OCI-LY7 (cell line): ENCODE measurements at regions not wholly inside any gene's neighbourhood (a gene's known extent, or its start where the extent isn't known, plus 50 kb on each side); places are given as distances from the start of the nearest gene placed in this dataset.
"Not testable (repeated sequence)": the region's sequence is repeated elsewhere in the genome, so short reads cannot be mapped to it uniquely, and the experiment has no call there.

Experiments
- BruUV-seq: library from RNA; stranded (reverse); fragments of 400-500 nt; replicated peaks from 2 replicates; lab custom pipeline; 2021; lab: Mats Ljungman, UMichigan
- CTCF ChIA-PET: fragments of 300-600 bp; sonication (Branson Sonifier 250); formaldehyde crosslinking; loops from one replicate; lab custom pipeline; 2022; ENCODE audit warnings: antibody characterized with exemption; ENCODE audit not compliant: unreplicated experiment; lab: Charles Lee
- POLR2A ChIA-PET: fragments of 300-600 bp; sonication (Branson Sonifier 250); formaldehyde crosslinking; loops from one replicate; lab custom pipeline; 2022; ENCODE audit warnings: antibody characterized with exemption; lab: Charles Lee
- DNase-seq: peaks from one replicate; pipeline ENCODE4 v3.0.0-alpha.2; 2015; ENCODE audit warnings: low spot score
- H2AFZ ChIP-seq: fragments of 200-600 bp; sonication (generic), shearing (Covaris generic); 2 replicates; pipeline ENCODE4 v1.6.1; 2014; ENCODE audit warnings: mild to moderate bottlenecking, antibody characterized with exemption, low read length, moderate library complexity
- H3K27ac ChIP-seq: fragments of 200-600 bp; sonication (generic); 2 replicates; pipeline ENCODE4 v1.5.1; 2014; ENCODE audit warnings: mixed run types, low read depth, mild to moderate bottlenecking, moderate library complexity, low read length, inconsistent platforms; ENCODE audit not compliant: poor library complexity, severe bottlenecking
- H3K36me3 ChIP-seq: fragments of 200-600 bp; sonication (generic); 2 replicates; pipeline ENCODE4 v1.6.1; 2014; ENCODE audit warnings: mild to moderate bottlenecking, antibody characterized with exemption, low read length, moderate library complexity, mixed read lengths; ENCODE audit not compliant: insufficient read depth
- H3K4me1 ChIP-seq: fragments of 200-600 bp; sonication (generic); 2 replicates; pipeline ENCODE4 v1.5.1; 2014; ENCODE audit warnings: mild to moderate bottlenecking, low read length; ENCODE audit not compliant: insufficient read depth, poor library complexity, severe bottlenecking
- H3K4me2 ChIP-seq: fragments of 200-600 bp; sonication (generic); 2 replicates; pipeline ENCODE4 v1.6.1; 2014; ENCODE audit warnings: mild to moderate bottlenecking, low read length
- H3K4me3 ChIP-seq: fragments of 200-600 bp; sonication (generic); 2 replicates; pipeline ENCODE4 v1.5.1; 2014; ENCODE audit warnings: mild to moderate bottlenecking, low read depth, low read length; ENCODE audit not compliant: poor library complexity, severe bottlenecking
- H3K79me2 ChIP-seq: fragments of 200-600 bp; sonication (generic); 2 replicates; pipeline ENCODE4 v1.6.1; 2016; ENCODE audit warnings: low read depth, mild to moderate bottlenecking, low read length, moderate library complexity, mixed read lengths; ENCODE audit not compliant: insufficient read depth
- H3K9me2 ChIP-seq: fragments of 200-600 bp; sonication (generic); 2 replicates; pipeline ENCODE4 v1.6.1; 2016; ENCODE audit warnings: mild to moderate bottlenecking, low read length, mixed read lengths; ENCODE audit not compliant: insufficient read depth
- H3K9me3 ChIP-seq: fragments of 200-600 bp; sonication (generic); 2 replicates; pipeline ENCODE4 v1.6.1; 2014; ENCODE audit warnings: mild to moderate bottlenecking, mixed run types, low read length, mixed read lengths
- H4K20me1 ChIP-seq: fragments of 200-600 bp; sonication (generic); 2 replicates; pipeline ENCODE4 v1.6.1; 2014; ENCODE audit warnings: mild to moderate bottlenecking, antibody characterized with exemption, low read length, moderate library complexity, mixed read lengths; ENCODE audit not compliant: insufficient read depth
- EZH2phosphoT487 ChIP-seq: fragments of 200-600 bp; sonication (generic); IDR thresholded peaks from 2 replicates; pipeline ENCODE4 v1.6.1; 2018; ENCODE audit warnings: low read depth, borderline replicate concordance, mild to moderate bottlenecking, mixed run types, antibody characterized with exemption, low read length, moderate library complexity, mixed read lengths
- intact Hi-C: fragments of 100-400 bp; cut with micrococcal nuclease; formaldehyde crosslinking; loops from one replicate; pipeline ENCODE4 v1.10.0; 2022; ENCODE audit not compliant: unreplicated experiment
- TF ChIP-seq, protein P1 (sequence below): fragments of 200-600 bp; sonication (generic); conservative IDR thresholded peaks from 2 replicates; pipeline ENCODE4 v1.5.1; 2014; ENCODE audit warnings: mild to moderate bottlenecking, antibody characterized with exemption, low read length, moderate library complexity, mixed read lengths

DNA sequence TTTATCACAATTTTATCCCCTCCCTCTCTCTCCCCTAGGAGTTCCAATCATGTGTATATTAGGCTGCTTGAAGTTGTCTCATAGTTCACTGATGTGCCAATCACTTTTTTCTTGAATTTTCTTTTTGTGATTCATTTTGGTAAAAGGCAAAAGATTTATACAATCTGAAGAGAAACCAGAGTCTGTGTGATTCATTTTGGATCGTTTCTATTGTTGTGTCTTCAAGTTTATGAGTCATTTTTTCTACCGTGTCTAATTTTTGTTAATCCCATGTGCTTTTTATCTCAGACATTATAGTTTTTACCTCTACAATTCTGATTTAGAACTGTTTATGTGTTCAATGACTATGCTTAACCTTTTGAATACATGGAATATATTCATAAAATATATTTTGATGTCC is 483.9 kb upstream of the AUTS2 start:
- H3K36me3 ChIP-seq = no peaks in the 10 kb centered on the region
- CTCF ChIA-PET = no interaction called here

DNA sequence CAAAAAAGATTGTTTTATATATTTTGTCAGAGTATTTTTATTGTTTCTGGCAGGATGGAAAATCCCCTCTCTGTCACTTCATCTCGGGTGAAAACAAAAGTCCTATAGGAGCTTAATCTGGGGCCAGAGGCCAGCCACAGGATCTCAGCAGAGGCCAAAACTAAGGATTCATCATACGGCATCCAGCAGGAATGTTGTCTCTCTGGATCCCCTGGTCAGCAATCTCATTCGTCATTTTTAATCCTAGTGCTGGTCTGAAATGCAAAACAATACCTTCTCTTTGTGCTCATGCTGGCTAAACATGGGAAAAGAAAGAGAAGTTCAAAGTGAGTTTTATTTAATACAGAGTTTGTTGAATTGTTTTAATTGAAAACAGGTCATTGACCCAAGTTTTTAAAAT is 482.5 kb upstream of the AUTS2 start:
- Histone ChIP-seq H2AFZ (no peak overlapping the region), H3K79me2 (no peaks in the 10 kb centered on the region), H3K4me3 (no peak overlapping the region), H3K4me2 (no peak overlapping the region), H3K4me1 (no peaks in the 10 kb centered on the region), H3K9me2 (no peaks in the 10 kb centered on the region), H4K20me1 (no peaks in the 10 kb centered on the region), H3K36me3 (no peaks in the 10 kb centered on the region), H3K27ac (no peak overlapping the region), H3K9me3 (no peaks in the 10 kb centered on the region)
- ChIA-PET CTCF (no interaction called here), POLR2A (interaction anchor here (0.5 kb wide), 2 partner anchors 48 to 66 kb away, joined by 3 to 4 read pairs; no protein-coding TSS in a partner anchor)
- BruUV-seq = no TSS peak
- no peak for TF ChIP-seq EZH2phosphoT487
- TF ChIP-seq, protein P1, sequence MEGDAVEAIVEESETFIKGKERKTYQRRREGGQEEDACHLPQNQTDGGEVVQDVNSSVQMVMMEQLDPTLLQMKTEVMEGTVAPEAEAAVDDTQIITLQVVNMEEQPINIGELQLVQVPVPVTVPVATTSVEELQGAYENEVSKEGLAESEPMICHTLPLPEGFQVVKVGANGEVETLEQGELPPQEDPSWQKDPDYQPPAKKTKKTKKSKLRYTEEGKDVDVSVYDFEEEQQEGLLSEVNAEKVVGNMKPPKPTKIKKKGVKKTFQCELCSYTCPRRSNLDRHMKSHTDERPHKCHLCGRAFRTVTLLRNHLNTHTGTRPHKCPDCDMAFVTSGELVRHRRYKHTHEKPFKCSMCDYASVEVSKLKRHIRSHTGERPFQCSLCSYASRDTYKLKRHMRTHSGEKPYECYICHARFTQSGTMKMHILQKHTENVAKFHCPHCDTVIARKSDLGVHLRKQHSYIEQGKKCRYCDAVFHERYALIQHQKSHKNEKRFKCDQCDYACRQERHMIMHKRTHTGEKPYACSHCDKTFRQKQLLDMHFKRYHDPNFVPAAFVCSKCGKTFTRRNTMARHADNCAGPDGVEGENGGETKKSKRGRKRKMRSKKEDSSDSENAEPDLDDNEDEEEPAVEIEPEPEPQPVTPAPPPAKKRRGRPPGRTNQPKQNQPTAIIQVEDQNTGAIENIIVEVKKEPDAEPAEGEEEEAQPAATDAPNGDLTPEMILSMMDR = no peak
- DNase-seq = no peak
- intact Hi-C loops = no loop called here

More for the DNA sequence above, 483.9 kb upstream of the AUTS2 start:
- Histone ChIP-seq H2AFZ (no peak overlapping the region), H3K4me2 (no peak overlapping the region), H3K4me3 (no peak overlapping the region), H3K79me2 (no peaks in the 10 kb centered on the region), H4K20me1 (no peaks in the 10 kb centered on the region), H3K9me3 (no peaks in the 10 kb centered on the region), H3K4me1 (no peaks in the 10 kb centered on the region), H3K9me2 (no peaks in the 10 kb centered on the region), H3K27ac (no peak overlapping the region)
- intact Hi-C loops = no loop called here
- no peak for DNase-seq
- no peak for TF ChIP-seq EZH2phosphoT487
- TF ChIP-seq, protein P1 = no peak
- POLR2A ChIA-PET = no interaction called here
- BruUV-seq = no TSS peak

DNA sequence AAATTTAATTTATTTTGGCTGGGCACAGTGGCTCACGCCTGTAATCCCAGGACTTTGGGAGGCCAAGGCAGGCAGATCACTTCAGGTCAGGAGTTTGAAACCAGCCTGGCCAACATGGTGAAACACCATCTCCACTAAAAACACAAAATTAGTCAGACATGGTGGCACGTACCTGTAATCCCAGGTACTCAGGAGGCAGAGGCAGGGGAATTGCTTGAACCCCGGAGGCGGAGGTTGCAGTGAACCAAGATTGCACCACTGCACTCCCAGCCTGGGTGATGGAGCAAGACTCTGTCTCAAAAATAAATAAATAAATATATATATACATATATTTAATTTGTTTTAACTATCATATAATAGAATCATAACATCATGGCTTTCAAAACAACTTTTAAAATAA is 482.1 kb upstream of the AUTS2 start:
- H3K4me1 ChIP-seq, H3K79me2 ChIP-seq, BruUV-seq, H3K27ac ChIP-seq, H3K4me2 ChIP-seq, CTCF ChIA-PET, H3K36me3 ChIP-seq, H3K4me3 ChIP-seq, DNase-seq, H2AFZ ChIP-seq, intact Hi-C loops, H3K9me2 ChIP-seq, H3K9me3 ChIP-seq, H4K20me1 ChIP-seq: not testable (repeated sequence)
- POLR2A ChIA-PET = interaction anchor here (0.5 kb wide), 1 partner anchor 66 kb away, joined by 3 read pairs; no protein-coding TSS in a partner anchor
